ENCODE measurements at regions not wholly inside any gene's neighbourhood (a gene's known extent, or its start where the extent isn't known, plus 50 kb on each side); places are given as distances from the start of the nearest gene placed in this dataset.

- TF ChIP-seq CTCF (IDR thresholded peaks at IDR 0.05; ENCODE audit: partially characterized antibody, unreplicated experiment) = no peak
- Mint-ChIP-seq H3K4me3 (ENCODE audit: unreplicated experiment) (no peak overlapping the region), H3K27ac (ENCODE audit: unreplicated experiment) (no peak overlapping the region), H3K36me3 (ENCODE audit: unreplicated experiment) (peaks cover 7% of the 10 kb centered on the region), H3K27me3 (ENCODE audit: unreplicated experiment) (no peaks in the 10 kb centered on the region), H3K4me1 (ENCODE audit: low read depth, unreplicated experiment) (peaks cover 2% of the 10 kb centered on the region), H3K9me3 (ENCODE audit: unreplicated experiment) (peaks cover 3% of the 10 kb centered on the region)
- DNase-seq = no peak
These were observed 122.4 kb upstream of the PLXNA2 start for GRCh38 chr1:208366559-208366958.

- H3K27ac Mint-ChIP-seq (ENCODE audit: unreplicated experiment) = no peak overlapping the region
- TF ChIP-seq CTCF (IDR thresholded peaks at IDR 0.05; ENCODE audit: partially characterized antibody, unreplicated experiment) = no peak
- no peak overlapping the region for H3K4me3 Mint-ChIP-seq (ENCODE audit: unreplicated experiment)
- no peak for DNase-seq
- no peaks in the 10 kb centered on the region for H3K27me3 Mint-ChIP-seq (ENCODE audit: unreplicated experiment)
- no peaks in the 10 kb centered on the region for H3K4me1 Mint-ChIP-seq (ENCODE audit: low read depth, unreplicated experiment)
- H3K36me3 Mint-ChIP-seq (ENCODE audit: unreplicated experiment) = peaks cover 7% of the 10 kb centered on the region
- H3K9me3 Mint-ChIP-seq (ENCODE audit: unreplicated experiment) = no peaks in the 10 kb centered on the region
These were observed 124.9 kb upstream of the PLXNA2 start for GRCh38 chr1:208369045-208369444.

- DNase-seq = no peak
- H3K9me3 Mint-ChIP-seq (ENCODE audit: unreplicated experiment) = no peaks in the 10 kb centered on the region
- no peaks in the 10 kb centered on the region for H3K27me3 Mint-ChIP-seq (ENCODE audit: unreplicated experiment)
- no peaks in the 10 kb centered on the region for H3K4me1 Mint-ChIP-seq (ENCODE audit: low read depth, unreplicated experiment)
- no peak overlapping the region for H3K27ac Mint-ChIP-seq (ENCODE audit: unreplicated experiment)
- no peak for TF ChIP-seq CTCF (IDR thresholded peaks at IDR 0.05; ENCODE audit: partially characterized antibody, unreplicated experiment)
- peaks cover 7% of the 10 kb centered on the region for H3K36me3 Mint-ChIP-seq (ENCODE audit: unreplicated experiment)
- no peak overlapping the region for H3K4me3 Mint-ChIP-seq (ENCODE audit: unreplicated experiment)
These were observed 125.5 kb upstream of the PLXNA2 start for GRCh38 chr1:208369658-208370057.

- Mint-ChIP-seq H3K27me3 (ENCODE audit: unreplicated experiment) (no peaks in the 10 kb centered on the region), H3K27ac (ENCODE audit: unreplicated experiment) (no peak overlapping the region), H3K4me1 (ENCODE audit: low read depth, unreplicated experiment) (no peaks in the 10 kb centered on the region), H3K36me3 (ENCODE audit: unreplicated experiment) (no peaks in the 10 kb centered on the region), H3K4me3 (ENCODE audit: unreplicated experiment) (no peak overlapping the region), H3K9me3 (ENCODE audit: unreplicated experiment) (no peaks in the 10 kb centered on the region)
- DNase-seq = no peak
- TF ChIP-seq CTCF (IDR thresholded peaks at IDR 0.05; ENCODE audit: partially characterized antibody, unreplicated experiment) = no peak
These were observed 130.3 kb upstream of the PLXNA2 start for GRCh38 chr1:208374391-208374941.

- no peak for TF ChIP-seq CTCF (IDR thresholded peaks at IDR 0.05; ENCODE audit: partially characterized antibody, unreplicated experiment)
- DNase-seq = no peak
- H3K27ac Mint-ChIP-seq (ENCODE audit: unreplicated experiment) = no peak overlapping the region
These were observed 137.3 kb upstream of the PLXNA2 start for GRCh38 chr1:208381481-208381880.

More at GRCh38 chr1:208381481-208381880, 137.3 kb upstream of the PLXNA2 start:
- Mint-ChIP-seq H3K9me3 (ENCODE audit: unreplicated experiment) (peaks cover 2% of the 10 kb centered on the region), H3K4me3 (ENCODE audit: unreplicated experiment) (no peak overlapping the region), H3K27me3 (ENCODE audit: unreplicated experiment) (peaks cover 2% of the 10 kb centered on the region), H3K36me3 (ENCODE audit: unreplicated experiment) (peaks cover 5% of the 10 kb centered on the region), H3K4me1 (ENCODE audit: low read depth, unreplicated experiment) (no peaks in the 10 kb centered on the region)
